Hematopoietic multipotent progenitor cell treated with erythropoietin and hydrocortisone succinate and interleukin-3 and kit ligand, for 8 days (in vitro differentiated cells): ENCODE measurements at regions not wholly inside any gene's neighbourhood (a gene's known extent, or its start where the extent isn't known, plus 50 kb on each side); places are given as distances from the start of the nearest gene placed in this dataset.

ENCODE experiments used
- DNase-seq: peaks from one replicate; pipeline ENCODE4 v3.0.0-alpha.2; 2015

DNA sequence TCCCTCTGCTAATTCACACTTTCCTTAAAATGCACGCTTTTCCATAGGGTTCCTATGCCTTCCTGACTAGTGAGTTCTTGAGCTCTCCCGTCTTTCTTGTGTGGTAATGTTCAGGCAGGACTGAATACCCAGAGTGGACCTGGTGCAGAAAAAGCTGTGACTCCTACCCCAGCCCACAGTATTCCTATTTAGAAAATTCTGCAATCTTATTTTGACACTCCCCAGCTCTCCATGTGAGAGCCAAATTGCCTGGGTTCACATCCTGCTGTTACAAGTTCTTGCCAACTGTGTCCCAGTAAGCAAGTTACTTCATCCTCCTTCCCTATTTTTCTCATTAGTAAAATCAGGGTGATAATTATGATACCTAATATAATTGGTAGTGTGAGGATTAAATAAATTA, 290.8 kb upstream of the SLCO3A1 start:
- DNase-seq = no peak

DNA sequence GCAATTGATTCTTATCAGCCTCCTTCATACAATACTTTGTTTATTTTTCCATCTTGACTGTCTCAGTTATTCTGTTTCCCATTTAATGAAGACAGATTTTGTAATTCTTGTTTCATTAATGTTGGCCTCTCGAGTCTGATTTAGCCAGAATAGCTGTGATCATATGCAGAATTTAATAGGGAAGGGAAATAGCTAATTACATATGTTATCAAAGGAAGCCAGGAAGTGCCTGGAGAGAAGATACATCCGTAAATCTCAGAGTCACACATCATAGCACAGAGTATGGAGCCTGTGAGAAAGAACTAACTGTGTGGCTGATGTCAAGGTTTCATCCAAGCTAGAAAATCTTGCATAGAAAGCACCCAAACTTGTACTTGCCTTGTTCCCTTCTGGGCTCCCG, 288.9 kb upstream of the SLCO3A1 start:
- DNase-seq = no peak

DNA sequence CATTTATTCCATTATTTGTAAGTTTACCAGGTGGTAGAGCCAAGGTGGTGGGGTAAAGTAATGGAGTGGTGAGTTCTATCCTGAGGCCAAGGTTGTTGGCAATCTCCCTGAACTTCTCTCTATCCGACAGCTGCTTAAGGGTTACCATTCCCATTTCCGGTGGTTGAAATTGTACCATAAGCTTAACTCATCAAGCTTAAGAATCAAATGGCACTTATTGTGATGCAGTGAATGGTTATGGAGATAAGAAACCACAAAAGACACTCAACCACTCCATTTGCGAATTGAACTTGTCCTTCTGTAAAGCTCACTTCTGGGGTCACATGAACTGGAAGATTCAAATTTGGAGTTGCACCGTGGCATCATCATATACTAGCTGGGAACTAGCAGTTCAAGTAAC, 287.4 kb upstream of the SLCO3A1 start:
- DNase-seq = peak; percentile 69

DNA sequence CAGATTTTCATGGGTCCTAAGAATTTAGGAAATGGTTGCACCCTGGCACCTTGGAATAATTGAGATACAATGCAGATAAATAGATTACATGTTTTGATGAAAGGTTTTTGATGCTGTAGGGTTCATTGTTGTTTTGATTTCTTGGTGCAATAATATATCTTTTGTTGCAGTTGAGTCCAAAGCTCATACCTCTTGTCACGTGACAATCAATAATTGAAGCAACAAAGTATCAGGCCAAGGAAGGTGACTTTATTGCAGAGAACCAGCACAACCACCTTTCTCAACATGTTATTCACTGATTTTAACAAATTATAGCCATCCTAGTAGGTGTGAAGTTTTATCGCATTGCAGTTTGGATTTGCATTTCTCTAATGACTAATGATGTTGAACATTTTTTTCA, 285.5 kb upstream of the SLCO3A1 start:
- no peak for DNase-seq

DNA sequence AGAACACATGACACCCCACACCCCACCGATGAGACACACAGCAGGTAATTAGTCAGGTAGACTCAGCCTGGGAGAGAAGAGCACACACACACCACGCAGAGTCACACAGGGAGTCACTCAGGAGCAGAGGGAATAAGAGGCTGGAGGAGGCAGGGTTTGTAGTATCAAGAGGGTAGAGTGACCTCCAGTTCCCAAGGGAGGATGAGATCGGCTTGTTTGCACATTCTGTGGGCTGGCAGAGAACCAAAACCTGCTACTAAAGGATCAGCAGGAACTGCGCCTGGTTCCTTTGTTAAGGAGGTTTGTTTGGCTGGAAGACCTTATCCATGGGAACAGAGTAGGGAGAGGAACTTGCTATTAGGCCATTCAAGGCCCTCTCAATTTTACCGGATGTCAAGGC, 281.4 kb upstream of the SLCO3A1 start:
- no peak for DNase-seq

DNA sequence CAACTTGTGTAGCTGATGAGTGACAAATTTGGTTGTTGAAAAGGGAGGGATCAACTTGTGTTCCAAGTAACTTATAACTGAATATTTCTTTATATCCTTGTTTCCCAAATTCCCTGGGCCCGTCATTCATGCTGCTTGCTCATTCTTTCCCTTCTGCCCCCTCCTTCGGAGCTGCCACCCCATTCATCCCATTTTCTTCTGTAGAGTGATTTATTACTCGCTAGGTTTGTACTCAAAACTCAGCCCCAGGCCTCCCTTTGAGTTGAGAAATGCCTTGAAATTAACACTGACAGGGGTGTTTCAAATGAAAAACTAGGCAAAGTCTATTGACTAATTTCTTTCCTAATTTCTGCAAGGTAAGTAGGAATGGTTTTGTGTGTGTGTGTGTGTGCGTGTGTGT, 277.4 kb upstream of the SLCO3A1 start:
- DNase-seq = no peak

DNA sequence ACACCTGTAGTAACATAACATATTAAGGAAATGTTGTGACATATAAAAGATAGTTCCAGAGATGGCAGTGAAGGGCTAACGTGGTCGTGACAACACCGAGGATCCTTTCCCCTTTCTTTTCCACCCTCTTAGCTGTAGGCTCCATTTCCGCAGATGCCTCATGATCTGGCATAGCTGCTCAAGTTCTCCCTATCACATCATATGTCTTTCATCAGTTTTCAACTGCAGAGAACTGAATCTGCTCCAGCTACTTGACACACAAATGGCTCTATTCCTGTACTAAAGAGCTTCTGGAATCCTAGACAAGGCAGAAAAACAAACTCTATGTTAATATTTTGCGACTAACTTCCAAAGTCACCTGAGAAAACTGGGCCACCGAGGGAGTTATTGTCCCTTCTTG, 275.0 kb upstream of the SLCO3A1 start:
- DNase-seq = no peak

DNA sequence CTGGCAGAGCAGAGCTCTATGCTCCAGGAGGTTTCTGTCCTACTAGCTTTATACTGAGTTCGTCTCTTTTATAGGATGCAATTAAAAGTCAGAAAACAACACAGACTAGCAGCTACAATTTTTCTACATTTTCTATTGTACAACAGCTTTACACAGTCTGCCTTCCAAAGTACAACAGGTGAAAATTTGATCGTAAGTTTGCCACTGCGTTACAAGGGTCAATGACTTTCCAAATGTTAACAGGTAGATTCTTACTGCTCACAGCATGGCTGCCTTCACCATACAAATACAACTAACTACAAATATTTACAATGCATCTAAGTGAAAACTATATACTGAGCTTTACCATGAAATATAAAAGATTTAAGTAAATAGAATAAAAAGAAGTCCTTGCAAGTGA, 268.6 kb upstream of the SLCO3A1 start:
- DNase-seq = no peak

DNA sequence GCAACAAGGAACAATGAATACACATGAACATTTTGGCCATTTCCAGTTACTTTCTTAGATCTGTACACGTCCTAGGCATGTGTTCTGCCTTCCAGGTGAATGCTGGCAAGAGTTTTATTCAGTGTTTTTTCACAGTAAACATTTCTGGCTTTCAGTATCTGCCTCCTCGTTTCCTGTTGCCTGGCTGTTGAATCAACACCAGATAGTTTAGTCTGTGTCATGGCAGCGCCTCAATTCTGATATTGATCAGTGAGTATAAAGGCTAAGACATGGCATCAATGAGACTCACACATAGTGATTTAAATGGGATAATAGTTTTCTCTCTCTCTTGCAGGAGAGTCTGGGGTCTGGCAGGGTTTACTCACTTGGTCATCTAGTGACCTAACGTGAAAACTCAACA, 266.9 kb upstream of the SLCO3A1 start:
- no peak for DNase-seq

DNA sequence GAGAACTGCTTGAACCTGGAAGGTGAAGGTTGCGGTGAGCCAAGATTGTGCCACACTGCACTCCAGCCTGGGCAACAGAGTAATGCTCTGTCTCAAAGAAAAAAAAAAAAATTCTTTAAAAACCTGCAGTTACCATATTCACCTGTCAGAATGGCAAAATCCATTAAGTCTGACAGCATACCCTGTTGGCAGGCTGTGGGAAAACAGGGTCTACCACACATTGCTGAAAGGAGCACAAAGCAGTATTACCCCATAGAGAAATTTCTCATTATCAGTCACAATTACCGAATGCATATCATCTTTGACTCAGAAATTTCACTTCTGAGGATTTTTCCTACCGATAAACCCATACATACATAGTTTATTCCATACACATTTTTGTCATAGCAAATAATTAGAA, 264.1 kb upstream of the SLCO3A1 start:
- no peak for DNase-seq

DNA sequence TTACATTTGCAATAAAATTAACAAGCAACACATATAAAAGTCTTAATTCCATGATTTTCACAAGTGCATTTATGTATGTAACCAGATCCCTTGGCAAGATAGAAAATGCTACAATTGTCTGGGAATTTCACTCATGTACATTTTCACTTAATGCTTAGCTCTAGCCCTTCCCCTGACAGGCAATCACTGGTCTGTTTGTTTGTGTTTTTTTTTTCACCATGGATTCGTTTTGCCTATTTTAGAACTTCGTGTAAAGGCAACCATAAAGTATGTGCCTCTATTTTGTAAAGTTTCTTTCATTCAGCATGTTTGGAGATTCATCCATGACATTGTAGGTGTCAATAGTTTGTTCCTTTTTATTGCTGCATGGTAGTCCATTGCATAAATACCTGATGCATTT, 260.9 kb upstream of the SLCO3A1 start:
- no peak for DNase-seq

DNA sequence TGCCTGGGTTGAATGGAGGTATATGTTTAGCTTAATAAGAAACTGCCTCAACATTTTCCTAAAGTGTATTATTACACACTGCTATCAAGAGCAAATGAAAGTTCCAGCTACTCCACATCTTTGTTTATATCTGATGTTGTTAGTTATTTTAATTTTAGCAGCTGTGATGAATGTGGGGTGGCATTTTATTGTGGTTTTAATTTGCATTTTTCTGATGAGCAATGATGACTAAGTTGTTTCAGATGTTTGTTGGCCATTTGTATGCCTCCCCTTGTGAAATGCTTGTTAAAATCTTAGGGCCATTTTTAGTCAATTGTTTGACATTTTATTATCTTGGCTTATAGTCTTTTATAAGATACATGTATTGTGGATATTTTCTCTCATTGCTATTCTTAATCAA, 260.4 kb upstream of the SLCO3A1 start:
- no peak for DNase-seq

DNA sequence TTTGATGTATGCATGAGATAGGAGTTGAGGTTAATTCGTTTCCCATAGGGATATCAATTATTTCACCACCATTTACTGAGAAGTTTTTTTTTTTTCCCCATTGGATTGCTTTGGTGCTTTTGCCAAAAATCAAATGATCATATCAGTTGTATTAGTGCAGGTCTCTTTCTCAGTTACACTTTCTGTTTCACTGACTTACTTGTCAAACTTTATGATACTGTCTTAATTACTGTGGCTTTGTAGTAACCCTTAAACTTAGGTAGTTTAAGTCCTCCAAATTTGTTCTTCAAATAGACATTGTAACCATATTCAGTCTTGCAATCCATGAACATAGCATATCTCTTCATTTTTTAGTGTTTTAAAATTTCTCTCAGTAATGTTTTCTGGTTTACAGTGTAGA, 259.9 kb upstream of the SLCO3A1 start:
- DNase-seq = no peak

DNA sequence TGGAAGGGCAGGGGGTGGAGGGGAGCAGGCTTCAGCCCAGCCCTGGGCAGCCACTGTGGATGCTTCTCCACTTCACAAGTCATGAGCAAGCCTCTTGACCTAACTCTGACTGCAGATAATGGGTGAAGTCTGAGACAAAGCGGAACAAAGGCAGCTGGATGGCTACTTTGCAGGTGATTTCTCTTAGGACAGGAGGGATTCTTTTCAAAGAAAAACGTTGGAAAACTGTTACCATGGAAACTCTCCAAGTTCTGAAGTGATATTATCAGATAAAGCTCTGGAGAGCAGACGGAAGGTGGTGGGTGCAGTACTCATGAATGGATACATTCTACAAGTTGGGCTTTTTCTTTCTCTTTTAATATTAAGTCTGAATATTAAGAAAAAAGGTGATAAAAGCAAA, 254.2 kb upstream of the SLCO3A1 start:
- no peak for DNase-seq

DNA sequence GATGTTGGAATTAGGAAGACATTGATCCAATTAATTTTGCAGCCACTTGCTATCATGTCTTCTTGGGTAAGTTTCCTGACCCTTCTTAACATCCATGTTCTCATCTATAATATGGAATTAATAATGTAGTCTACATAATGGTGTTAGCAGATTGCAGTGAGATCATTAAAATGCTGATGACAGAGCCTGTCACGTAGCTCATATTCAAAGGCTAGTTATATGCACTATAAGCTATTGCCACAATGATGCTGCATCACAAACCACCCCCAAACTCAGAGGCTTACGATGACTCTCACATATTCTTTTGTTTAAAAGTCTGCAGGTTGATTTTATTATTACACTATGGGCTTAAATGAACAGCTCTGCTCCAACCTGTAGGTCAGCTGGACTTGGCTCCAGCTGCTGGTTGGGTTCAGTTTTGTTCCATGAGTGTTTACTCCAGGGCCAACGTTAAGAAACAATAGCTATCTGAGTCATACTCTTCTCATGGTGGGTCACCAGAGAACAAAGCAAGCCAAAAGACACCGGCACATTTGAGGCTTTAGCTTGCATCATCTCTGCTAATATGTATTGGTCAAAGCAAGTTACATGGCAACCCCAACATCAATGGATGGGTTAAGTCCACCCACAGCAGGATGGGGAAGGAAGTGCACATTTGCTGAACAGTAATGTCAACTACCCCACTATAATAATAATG, 250.0 kb upstream of the SLCO3A1 start:
- no peak for DNase-seq

DNA sequence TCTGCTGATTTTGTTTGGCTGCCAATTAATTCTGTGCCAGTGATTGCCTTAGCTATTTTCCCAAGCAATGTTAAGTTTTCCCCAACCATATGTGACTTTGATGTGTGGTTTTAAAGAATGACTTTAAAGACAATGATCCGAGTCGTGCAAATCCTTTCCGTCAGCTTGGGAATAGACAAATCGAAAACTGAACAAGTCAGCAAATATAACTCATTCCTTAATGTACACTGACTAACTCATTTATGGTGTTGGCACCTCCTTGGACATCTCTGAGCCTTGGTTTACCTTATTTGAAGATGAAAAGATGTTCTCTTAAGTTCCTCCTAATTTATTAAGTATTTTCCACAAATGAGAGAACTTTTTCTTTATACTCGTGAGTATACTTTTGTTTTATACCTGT, 249.4 kb upstream of the SLCO3A1 start:
- DNase-seq = no peak

DNA sequence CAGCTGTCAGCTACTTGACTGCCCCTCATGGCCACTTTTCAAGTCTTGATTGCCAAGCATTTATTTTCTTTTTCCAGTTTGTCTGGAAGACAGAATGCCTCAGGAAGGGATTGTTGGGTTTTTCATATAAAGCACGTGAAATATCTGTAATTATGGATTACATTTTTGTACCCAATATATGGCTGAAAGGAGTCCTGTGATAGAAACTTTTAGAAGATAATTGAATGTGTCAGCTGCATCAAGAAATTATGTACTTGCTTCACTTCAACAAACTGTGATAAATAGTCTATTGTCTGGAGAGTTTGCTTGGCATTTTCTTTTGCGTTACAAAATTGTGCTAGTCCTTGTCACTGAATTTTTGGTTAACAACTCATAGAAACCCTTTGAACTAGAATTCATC, 247.9 kb upstream of the SLCO3A1 start:
- no peak for DNase-seq

DNA sequence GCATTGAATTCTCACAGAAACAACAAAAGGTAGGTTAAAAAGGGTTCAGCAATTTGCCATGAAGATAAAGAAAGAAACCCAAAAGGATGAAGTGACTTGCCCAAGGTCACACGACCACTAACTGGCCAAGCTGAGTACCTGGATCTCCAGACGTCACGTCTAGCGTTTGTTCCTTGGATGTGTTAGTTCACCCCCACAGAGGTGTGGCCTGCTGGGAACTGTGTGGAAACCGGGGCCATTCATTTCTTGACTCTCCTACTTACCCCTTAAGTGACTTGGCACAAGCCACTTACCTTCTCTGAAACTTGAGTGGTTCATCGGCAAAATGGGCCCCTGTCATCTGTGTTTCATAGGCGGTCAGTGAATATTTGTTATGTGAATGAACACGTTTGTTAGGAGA, 244.3 kb upstream of the SLCO3A1 start:
- no peak for DNase-seq

DNA sequence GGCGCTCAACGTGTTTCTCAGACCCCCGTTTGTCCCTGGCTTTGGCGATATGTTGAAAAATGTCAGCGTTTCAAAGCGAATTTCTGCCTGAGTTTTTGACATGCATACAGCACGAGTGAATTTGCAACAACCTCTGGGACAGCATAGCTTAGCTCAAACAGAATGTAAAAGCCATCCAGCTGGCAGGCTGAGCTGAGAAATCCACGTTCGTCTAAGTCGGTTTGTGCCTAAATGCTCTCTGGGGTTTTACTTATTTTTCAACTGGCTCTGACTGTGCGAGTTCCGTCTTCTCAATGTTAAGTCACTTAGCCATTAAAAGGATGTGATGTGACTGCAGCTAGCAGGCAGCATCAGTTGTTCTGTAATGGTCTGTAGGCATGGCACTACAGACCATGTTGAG, 243.5 kb upstream of the SLCO3A1 start:
- DNase-seq = no peak

DNA sequence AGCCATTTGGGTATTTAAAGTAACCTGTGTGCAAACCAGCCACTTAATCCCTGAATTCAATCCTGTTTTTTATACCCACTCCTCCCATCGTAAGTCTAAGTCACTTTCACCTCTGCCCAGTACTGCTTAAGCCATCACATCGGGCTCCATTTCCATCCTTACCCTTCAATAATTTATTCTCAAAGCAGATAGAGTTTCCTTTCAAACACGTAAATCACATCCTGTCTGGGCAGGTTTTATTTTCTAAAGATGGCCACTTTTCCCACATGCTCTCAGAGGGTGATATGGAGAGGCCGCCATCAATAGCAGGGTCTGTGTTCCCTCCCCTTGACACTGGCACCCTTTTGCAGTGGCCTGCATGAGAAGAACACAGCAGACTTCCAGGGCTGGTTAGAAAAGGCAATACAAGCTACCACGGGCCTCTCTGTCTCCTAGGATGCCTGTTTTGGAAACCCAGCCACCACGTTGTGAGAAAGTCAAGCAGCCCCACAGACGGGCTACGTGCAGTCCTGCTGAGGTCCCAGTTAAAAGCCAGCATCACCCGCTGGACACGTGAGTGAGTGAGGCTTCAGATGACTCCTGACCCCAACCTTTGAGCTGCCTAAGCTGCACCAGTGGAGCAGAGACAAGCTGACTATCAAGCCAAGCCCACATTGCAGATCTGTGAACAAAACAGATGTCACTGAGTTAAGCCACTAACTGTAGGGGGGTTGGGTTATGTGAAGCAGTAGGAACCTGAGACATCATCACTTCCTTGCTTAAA, 241.8 kb upstream of the SLCO3A1 start:
- no peak for DNase-seq

DNA sequence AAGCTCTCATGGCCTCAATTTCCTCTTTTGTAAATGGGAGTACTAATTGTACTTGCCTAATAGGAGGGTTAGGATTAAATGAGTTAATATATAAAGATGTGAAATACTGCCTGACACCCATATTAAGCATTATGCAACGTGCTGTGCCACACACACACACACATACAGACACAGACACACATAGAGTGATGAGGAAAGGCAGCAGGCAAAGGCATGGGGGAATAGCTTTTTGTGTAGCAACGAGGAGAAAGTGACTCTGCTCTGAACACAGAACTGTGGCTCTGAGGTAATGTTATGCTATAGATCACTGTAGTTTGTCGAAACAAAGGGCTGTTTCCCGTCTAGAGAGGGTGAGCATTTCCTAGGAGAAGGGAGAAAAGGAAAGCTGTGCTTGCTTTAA, 233.3 kb upstream of the SLCO3A1 start:
- DNase-seq = no peak

DNA sequence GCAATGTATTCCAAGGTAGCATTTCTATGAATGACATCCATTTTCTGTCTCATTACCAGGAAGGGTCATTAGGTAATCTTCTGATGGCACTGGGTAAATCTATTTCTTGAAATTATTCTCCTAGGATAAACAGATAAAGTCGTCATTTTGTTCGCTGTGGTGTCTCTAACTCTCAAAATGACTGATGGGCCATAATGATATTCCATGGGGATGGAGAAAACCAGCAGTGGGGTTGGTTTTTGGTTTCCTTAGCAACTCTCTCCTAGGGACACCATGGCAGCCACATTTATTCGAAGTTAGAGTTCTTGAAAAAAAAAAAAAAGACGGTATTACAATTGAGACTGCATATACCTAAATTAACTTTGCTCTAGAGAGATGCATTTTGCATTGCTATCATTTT, 231.3 kb upstream of the SLCO3A1 start:
- DNase-seq = no peak

DNA sequence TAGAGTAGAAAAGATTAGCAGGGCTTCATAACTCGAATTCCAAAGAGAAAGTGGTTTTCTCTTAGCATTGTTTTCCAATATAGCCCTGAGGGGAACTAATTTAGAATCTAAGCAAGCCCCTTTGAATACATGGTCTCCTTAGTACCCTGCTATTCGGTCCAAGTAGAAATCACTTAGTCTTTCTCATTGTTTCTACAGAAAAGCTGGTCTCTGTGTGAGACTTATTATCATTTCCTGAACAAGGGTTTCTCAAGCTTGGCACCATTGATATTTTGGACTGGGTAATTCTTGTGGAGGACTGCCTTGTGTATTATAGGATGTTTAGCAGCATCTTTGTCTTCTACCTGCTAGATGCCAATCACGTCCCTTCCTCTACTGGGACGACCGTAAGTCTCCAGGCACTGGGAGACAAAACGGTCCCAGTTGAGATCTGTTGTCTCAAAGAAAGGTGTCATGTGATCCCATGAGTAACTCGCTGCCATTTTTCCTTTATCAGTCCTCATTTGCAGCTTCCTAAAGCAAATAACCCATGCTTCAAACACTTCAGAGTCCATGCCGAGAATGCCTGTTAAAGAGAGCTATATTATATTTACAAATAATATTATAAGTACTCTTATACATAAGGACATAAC, 230.7 kb upstream of the SLCO3A1 start:
- DNase-seq = no peak

DNA sequence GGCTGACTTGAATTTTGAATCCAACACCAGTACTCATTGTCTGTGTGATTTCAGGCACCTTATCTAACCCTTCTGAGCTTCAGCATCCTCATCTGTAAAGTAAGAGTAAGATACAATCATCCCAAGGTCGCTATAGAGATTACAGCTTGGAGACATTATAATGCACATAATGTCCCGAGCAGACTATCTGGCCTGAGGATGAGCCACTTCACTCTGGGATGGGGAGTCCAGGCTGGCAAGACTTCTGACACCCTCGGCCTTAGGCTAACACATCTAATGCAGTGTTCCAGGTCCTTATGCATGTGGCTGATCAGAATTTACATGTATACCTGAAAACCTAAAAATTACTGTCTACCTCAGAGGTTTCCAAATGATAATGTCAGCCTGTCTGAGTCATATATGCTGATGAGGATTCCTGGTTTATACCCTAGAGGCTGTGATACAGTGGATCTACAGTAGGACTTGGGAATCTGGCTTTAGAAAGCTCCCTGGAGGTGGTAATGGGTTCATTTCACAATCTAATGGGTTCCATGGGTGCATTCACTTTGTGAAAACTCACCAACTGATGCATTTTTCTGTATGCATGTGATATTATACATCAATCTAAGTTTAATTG, 229.0 kb upstream of the SLCO3A1 start:
- no peak for DNase-seq
